ENCODE measurements at regions not wholly inside any gene's neighbourhood (a gene's known extent, or its start where the extent isn't known, plus 50 kb on each side); places are given as distances from the start of the nearest gene placed in this dataset.

GRCh38 chr4:75211422-75211821 lies 278.5 kb downstream of the PARM1 start:
- Histone ChIP-seq H3K4me3 (no peak overlapping the region), H3K27me3 (ENCODE audit: control insufficient read depth in 2 of 2, insufficient read depth in 2 of 2, low read length in 2 of 2) (no peaks in the 10 kb centered on the region), H4K20me1 (replicated peaks; ENCODE audit: control insufficient read depth, insufficient read depth, low read length) (no peaks in the 10 kb centered on the region), H3K27ac (ENCODE audit: extremely low read depth, low read depth, low read length) (no peak overlapping the region), H2AFZ (ENCODE audit: low read depth, low read length) (no peak overlapping the region), H3K4me2 (ENCODE audit: insufficient read depth, low read length) (no peak overlapping the region), H3K9me3 (replicated peaks; ENCODE audit: control insufficient read depth, insufficient read depth, low read depth, low read length) (no peaks in the 10 kb centered on the region), H3K9ac (ENCODE audit: insufficient read depth in 1 of 2, low read depth in 2 of 2, low read length in 2 of 2) (no peak overlapping the region), H3K4me1 (replicated peaks in 1 of 2; ENCODE audit: control insufficient read depth in 2 of 2, insufficient read depth in 2 of 2, low read length in 2 of 2) (no peaks in the 10 kb centered on the region), H3K36me3 (ENCODE audit: control insufficient read depth, insufficient read depth, low read length) (no peaks in the 10 kb centered on the region), H3K79me2 (ENCODE audit: control insufficient read depth, insufficient read depth, low read length) (no peaks in the 10 kb centered on the region), H3K9me1 (ENCODE audit: control insufficient read depth, insufficient read depth, low read length) (no peaks in the 10 kb centered on the region)
- POLR2A ChIA-PET = no interaction called here
- CTCF ChIA-PET (ENCODE audit: low intra/inter-chr PET ratio) = no interaction called here
- intact Hi-C loops (cut with micrococcal nuclease) = no loop called here
- no TSS peak for BruUV-seq (replicated peaks)
- TF ChIP-seq ELF1 (tag; IDR thresholded peaks at IDR 0.05) = no peak
- no peak for TF ChIP-seq ZNF740 (CRISPR knock-in tag; IDR thresholded peaks at IDR 0.05)
- TF ChIP-seq ZNF740 (tag; IDR thresholded peaks at IDR 0.05) = no peak
- no peak for TF ChIP-seq YY1 (IDR thresholded peaks at IDR 0.05; ENCODE audit: borderline replicate concordance in 1 of 3, control insufficient read depth in 1 of 3, extremely low read depth in 1 of 3, insufficient read depth in 3 of 3, insufficient read length in 1 of 3, insufficient replicate concordance in 2 of 3, low read depth in 1 of 3, low read length in 2 of 3)
- no peak for TF ChIP-seq GABPB2 (CRISPR knock-in tag; conservative IDR thresholded peaks at IDR 0.05)
- no peak for TF ChIP-seq GATAD2A (IDR thresholded peaks at IDR 0.05)
- TF ChIP-seq TCF7L2 (IDR thresholded peaks at IDR 0.05; ENCODE audit: low read depth, low read length) = no peak
- TF ChIP-seq ELK3 (CRISPR knock-in tag; IDR thresholded peaks at IDR 0.05) = no peak
- TF ChIP-seq RUNX1 (IDR thresholded peaks at IDR 0.05; ENCODE audit: low read depth) = no peak
- no peak for TF ChIP-seq EP300 (IDR thresholded peaks at IDR 0.05; ENCODE audit: low read length)
- TF ChIP-seq NR2C2 (CRISPR knock-in tag; IDR thresholded peaks at IDR 0.05) = no peak
- no peak for TF ChIP-seq NR2C2 (tag; IDR thresholded peaks at IDR 0.05)
- TF ChIP-seq PCBP2 (IDR thresholded peaks at IDR 0.05; ENCODE audit: low read depth, low read length, poor library complexity, severe bottlenecking) = no peak
- TF ChIP-seq ZNF217 (CRISPR knock-in tag; IDR thresholded peaks at IDR 0.05) = no peak
- no peak for TF ChIP-seq SUPT5H (IDR thresholded peaks at IDR 0.05)
- no peak for TF ChIP-seq NUFIP1 (IDR thresholded peaks at IDR 0.05; ENCODE audit: partially characterized antibody)
- no peak for TF ChIP-seq KHSRP (IDR thresholded peaks at IDR 0.05)
- no peak for TF ChIP-seq ZNF655 (CRISPR knock-in tag; IDR thresholded peaks at IDR 0.05)
- no peak for TF ChIP-seq THAP12 (CRISPR knock-in tag; IDR thresholded peaks at IDR 0.05)
- no peak for TF ChIP-seq NRF1 (conservative IDR thresholded peaks at IDR 0.05 in 1 of 2, IDR thresholded peaks at IDR 0.05 in 1 of 2)
- no peak for TF ChIP-seq BRD9 (IDR thresholded peaks at IDR 0.05; ENCODE audit: low read depth, partially characterized antibody)
- no peak for DNase-seq (ENCODE audit: extremely low read depth in 1 of 4, low spot score in 3 of 4)
- no peak for ATAC-seq
- no peak for FAIRE-seq
- 0% methylated on average over 4 of the region's 4 CpGs for WGBS (ENCODE audit: insufficient coverage, low coverage, missing lambda C conversion rate)
- in situ Hi-C loops (cut with MboI) = no loop called here
